ENCODE measurements at regions not wholly inside any gene's neighbourhood (a gene's known extent, or its start where the extent isn't known, plus 50 kb on each side); places are given as distances from the start of the nearest gene placed in this dataset.

GRCh38 chr17:79485419-79485985 lies 125.3 kb downstream of the RBFOX3 start:
- peaks cover 18% of the 10 kb centered on the region for H3K27me3 Mint-ChIP-seq (ENCODE audit: low read depth)

GRCh38 chr17:79484600-79485418 lies 126.0 kb downstream of the RBFOX3 start:
- no peaks in the 10 kb centered on the region for H3K9me3 Mint-ChIP-seq
- peaks cover 18% of the 10 kb centered on the region for H3K27me3 Mint-ChIP-seq (ENCODE audit: low read depth)
- H3K36me3 Mint-ChIP-seq (ENCODE audit: low read depth), result no peaks in the 10 kb centered on the region
- H3K4me1 Mint-ChIP-seq (ENCODE audit: low read depth), result no peaks in the 10 kb centered on the region
- no peak overlapping the region for H3K27ac Mint-ChIP-seq
- no peak overlapping the region for H3K4me3 Mint-ChIP-seq

More at GRCh38 chr17:79485419-79485985, 125.3 kb downstream of the RBFOX3 start:
- Mint-ChIP-seq H3K9me3 (no peaks in the 10 kb centered on the region), H3K4me1 (ENCODE audit: low read depth) (no peaks in the 10 kb centered on the region), H3K4me3 (no peak overlapping the region), H3K36me3 (ENCODE audit: low read depth) (no peaks in the 10 kb centered on the region), H3K27ac (no peak overlapping the region)

GRCh38 chr17:79483842-79484241 lies 127.0 kb downstream of the RBFOX3 start:
- Mint-ChIP-seq H3K27me3 (ENCODE audit: low read depth) (peaks cover 18% of the 10 kb centered on the region), H3K36me3 (ENCODE audit: low read depth) (no peaks in the 10 kb centered on the region), H3K4me1 (ENCODE audit: low read depth) (no peaks in the 10 kb centered on the region), H3K9me3 (no peaks in the 10 kb centered on the region), H3K4me3 (no peak overlapping the region), H3K27ac (no peak overlapping the region)

GRCh38 chr17:79482727-79483521 lies 127.9 kb downstream of the RBFOX3 start:
- no peak overlapping the region for H3K4me3 Mint-ChIP-seq
- H3K4me1 Mint-ChIP-seq (ENCODE audit: low read depth), result no peaks in the 10 kb centered on the region
- H3K27me3 Mint-ChIP-seq (ENCODE audit: low read depth), result peaks cover 18% of the 10 kb centered on the region
- H3K27ac Mint-ChIP-seq, result no peak overlapping the region
- no peaks in the 10 kb centered on the region for H3K36me3 Mint-ChIP-seq (ENCODE audit: low read depth)
- no peaks in the 10 kb centered on the region for H3K9me3 Mint-ChIP-seq

DNA sequence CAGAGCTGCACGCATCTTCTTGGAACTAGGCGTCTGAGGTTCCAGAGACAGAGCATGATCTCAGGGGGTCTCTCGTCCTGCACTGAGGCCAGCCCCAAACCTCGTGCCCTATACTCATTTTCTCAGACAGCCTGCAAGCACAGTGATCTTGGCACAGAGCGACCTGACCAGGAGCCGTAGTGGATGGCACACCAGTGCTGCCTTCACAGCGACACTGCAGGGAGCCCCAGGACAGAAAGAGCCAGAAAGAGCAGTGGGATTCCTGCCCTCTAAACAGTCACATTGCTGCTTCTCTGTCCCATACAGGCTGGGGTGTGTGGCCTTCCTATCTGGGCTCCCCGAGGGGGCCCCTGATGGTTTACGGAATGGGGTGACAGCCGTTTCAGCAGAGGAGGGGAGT lies 131.0 kb downstream of the RBFOX3 start:
- Mint-ChIP-seq H3K27ac (no peak overlapping the region), H3K36me3 (ENCODE audit: low read depth) (no peaks in the 10 kb centered on the region), H3K4me3 (no peak overlapping the region), H3K27me3 (ENCODE audit: low read depth) (peaks cover 13% of the 10 kb centered on the region), H3K9me3 (no peaks in the 10 kb centered on the region), H3K4me1 (ENCODE audit: low read depth) (no peaks in the 10 kb centered on the region)

DNA sequence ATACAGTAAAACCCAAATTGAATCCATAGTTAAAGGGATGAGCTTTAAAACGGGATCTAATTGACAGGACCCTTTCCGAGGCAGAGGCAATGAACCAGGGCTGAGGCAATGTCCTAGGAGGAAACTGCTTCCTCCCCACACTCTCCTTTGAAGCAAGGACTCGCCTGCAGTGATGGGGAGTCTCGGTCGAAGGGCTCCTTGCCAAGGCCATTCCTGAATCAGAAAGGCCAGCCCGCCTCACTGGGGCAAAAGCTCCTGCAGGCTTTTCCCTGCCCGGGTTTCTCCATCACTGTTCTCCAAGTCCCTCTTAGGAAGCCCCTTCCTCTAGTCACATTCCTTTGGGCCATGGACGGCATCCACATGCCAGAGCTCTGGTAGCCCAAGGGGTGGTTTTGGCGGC lies 132.0 kb downstream of the RBFOX3 start:
- no peak overlapping the region for H3K27ac Mint-ChIP-seq
- no peaks in the 10 kb centered on the region for H3K9me3 Mint-ChIP-seq
- peaks cover 10% of the 10 kb centered on the region for H3K27me3 Mint-ChIP-seq (ENCODE audit: low read depth)
- H3K36me3 Mint-ChIP-seq (ENCODE audit: low read depth), result no peaks in the 10 kb centered on the region
- H3K4me3 Mint-ChIP-seq, result no peak overlapping the region
- H3K4me1 Mint-ChIP-seq (ENCODE audit: low read depth), result no peaks in the 10 kb centered on the region

- Mint-ChIP-seq H3K4me1 (ENCODE audit: low read depth) (no peaks in the 10 kb centered on the region), H3K9me3 (no peaks in the 10 kb centered on the region), H3K4me3 (no peak overlapping the region), H3K36me3 (ENCODE audit: low read depth) (no peaks in the 10 kb centered on the region), H3K27me3 (ENCODE audit: low read depth) (peaks cover 5% of the 10 kb centered on the region), H3K27ac (no peak overlapping the region)
Measured at GRCh38 chr17:79478051-79478461, 132.8 kb downstream of the RBFOX3 start.

DNA sequence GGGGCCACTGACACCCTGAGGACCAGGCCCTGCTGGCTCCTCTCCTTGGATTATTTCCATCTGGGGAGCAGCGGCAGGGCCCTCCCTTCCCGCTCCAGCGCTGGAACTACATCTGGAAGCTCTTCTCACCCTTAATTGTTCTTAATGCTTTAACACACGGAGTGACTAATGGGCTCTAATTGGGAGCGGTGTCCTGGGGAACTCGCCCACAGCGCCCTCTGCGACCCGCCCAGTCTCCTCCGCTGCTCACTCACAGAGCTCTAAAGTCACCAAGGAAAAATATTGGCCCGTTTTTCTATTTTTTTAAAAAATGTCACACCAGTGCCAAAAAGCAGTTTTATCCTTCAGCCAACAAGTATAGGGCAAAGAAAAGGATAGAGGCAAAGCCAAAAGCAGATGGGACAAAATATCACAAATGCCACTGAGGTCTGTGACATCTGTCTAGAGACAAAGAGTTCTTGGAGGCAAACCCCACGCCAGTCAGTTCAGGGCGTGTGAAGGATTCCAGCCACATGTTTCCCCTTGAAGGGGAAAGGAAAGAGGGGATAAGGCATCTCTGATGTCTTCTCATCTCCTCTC lies 134.7 kb downstream of the RBFOX3 start:
- no peaks in the 10 kb centered on the region for H3K36me3 Mint-ChIP-seq (ENCODE audit: low read depth)
- H3K27ac Mint-ChIP-seq, result no peak overlapping the region
- H3K4me1 Mint-ChIP-seq (ENCODE audit: low read depth), result no peaks in the 10 kb centered on the region
- H3K4me3 Mint-ChIP-seq, result no peak overlapping the region
- peaks cover 5% of the 10 kb centered on the region for H3K27me3 Mint-ChIP-seq (ENCODE audit: low read depth)
- no peaks in the 10 kb centered on the region for H3K9me3 Mint-ChIP-seq

DNA sequence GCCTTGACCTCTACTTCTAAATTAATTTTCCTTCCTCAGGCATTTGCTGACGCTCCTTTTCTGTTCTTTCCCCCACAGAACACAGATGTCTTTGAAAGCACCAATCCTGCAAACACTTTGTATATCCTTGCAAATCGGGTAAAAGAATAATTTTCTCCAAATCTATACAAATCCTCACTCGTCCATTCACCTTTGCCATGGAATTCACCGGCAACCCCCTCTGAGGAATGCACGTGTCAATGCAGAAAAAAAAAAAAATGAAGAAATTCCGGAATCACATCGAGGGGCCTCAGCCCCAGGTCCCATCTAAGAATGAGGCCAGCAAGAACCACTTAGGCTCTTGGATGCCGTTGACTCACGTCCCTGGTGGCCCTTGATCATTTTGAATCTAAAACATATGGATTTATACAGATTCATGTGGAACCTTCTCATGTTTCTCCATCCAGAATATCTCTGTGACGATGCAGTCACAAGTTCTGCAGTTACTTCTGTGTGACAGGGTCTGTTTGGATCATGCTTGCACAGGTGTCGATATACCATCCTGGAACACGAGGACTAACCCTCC lies 136.9 kb downstream of the RBFOX3 start:
- peaks cover 5% of the 10 kb centered on the region for H3K27me3 Mint-ChIP-seq (ENCODE audit: low read depth)
- H3K4me3 Mint-ChIP-seq, result no peak overlapping the region

GRCh38 chr17:79473111-79473875 lies 137.6 kb downstream of the RBFOX3 start:
- no peaks in the 10 kb centered on the region for H3K9me3 Mint-ChIP-seq
- H3K4me1 Mint-ChIP-seq (ENCODE audit: low read depth), result no peaks in the 10 kb centered on the region
- peaks cover 5% of the 10 kb centered on the region for H3K27me3 Mint-ChIP-seq (ENCODE audit: low read depth)
- no peak overlapping the region for H3K4me3 Mint-ChIP-seq
- no peaks in the 10 kb centered on the region for H3K36me3 Mint-ChIP-seq (ENCODE audit: low read depth)
- no peak overlapping the region for H3K27ac Mint-ChIP-seq

More for the DNA sequence above, 136.9 kb downstream of the RBFOX3 start:
- Mint-ChIP-seq H3K4me1 (ENCODE audit: low read depth) (no peaks in the 10 kb centered on the region), H3K27ac (no peak overlapping the region), H3K36me3 (ENCODE audit: low read depth) (no peaks in the 10 kb centered on the region), H3K9me3 (no peaks in the 10 kb centered on the region)

- Mint-ChIP-seq H3K4me1 (ENCODE audit: low read depth) (no peaks in the 10 kb centered on the region), H3K27me3 (ENCODE audit: low read depth) (no peaks in the 10 kb centered on the region), H3K9me3 (no peaks in the 10 kb centered on the region), H3K4me3 (no peak overlapping the region), H3K36me3 (ENCODE audit: low read depth) (no peaks in the 10 kb centered on the region), H3K27ac (no peak overlapping the region)
Measured at GRCh38 chr17:79470754-79471153, 140.1 kb downstream of the RBFOX3 start.

- no peaks in the 10 kb centered on the region for H3K27me3 Mint-ChIP-seq (ENCODE audit: low read depth)
- no peak overlapping the region for H3K27ac Mint-ChIP-seq
- no peak overlapping the region for H3K4me3 Mint-ChIP-seq
- H3K4me1 Mint-ChIP-seq (ENCODE audit: low read depth), result no peaks in the 10 kb centered on the region
- H3K36me3 Mint-ChIP-seq (ENCODE audit: low read depth), result no peaks in the 10 kb centered on the region
- no peaks in the 10 kb centered on the region for H3K9me3 Mint-ChIP-seq
Measured at GRCh38 chr17:79469646-79470045, 141.2 kb downstream of the RBFOX3 start.

DNA sequence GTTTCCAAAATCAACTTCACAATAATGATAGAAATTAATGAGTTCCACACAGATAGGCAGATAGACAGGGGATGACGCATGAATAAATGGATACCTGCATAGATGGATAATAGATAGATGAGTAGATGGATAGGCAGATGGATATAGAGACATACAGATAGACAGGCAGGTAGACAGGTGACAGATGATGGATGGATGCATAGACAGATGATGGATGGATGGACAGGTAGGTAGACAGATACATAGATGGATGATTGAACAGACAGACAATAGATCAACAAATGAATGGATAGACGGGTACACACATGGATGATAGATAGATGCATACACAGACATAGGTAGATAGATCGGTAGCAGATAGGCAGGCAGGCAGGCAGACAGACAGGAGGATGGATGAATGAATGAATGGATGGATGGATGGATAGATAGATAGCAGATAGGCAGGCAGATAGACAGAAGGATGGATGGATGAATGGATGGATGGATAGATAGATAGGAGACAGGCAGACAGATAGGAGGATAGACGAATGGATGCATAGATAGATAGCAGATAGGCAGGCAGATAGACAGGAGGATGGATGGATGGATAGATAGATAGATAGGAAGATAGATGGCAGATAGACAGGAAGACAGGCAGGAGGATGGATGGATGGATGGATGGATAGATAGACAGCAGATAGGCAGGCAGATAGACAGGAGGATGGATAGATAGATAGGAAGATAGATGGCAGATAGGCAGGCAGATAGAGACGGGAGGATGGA lies 142.5 kb downstream of the RBFOX3 start:
- no peaks in the 10 kb centered on the region for H3K36me3 Mint-ChIP-seq (ENCODE audit: low read depth)
- no peaks in the 10 kb centered on the region for H3K4me1 Mint-ChIP-seq (ENCODE audit: low read depth)
- H3K9me3 Mint-ChIP-seq, result no peaks in the 10 kb centered on the region
- H3K4me3 Mint-ChIP-seq, result no peak overlapping the region
- no peak overlapping the region for H3K27ac Mint-ChIP-seq
- H3K27me3 Mint-ChIP-seq (ENCODE audit: low read depth), result no peaks in the 10 kb centered on the region

Measured in T-helper 1 cell treated with Interleukin-12 subunit alpha and Interleukin-12 subunit beta and Interleukin-4 antibody, amounts not matched to agents 30 μg/mL and 1 μg/mL, for 36 hours (primary cell).